GM23338 (cell line): ENCODE measurements at regions not wholly inside any gene's neighbourhood (a gene's known extent, or its start where the extent isn't known, plus 50 kb on each side); places are given as distances from the start of the nearest gene placed in this dataset.

Source experiments
- ATAC-seq: fragments of 200-7000 bp; cut with Tn5 transposase; 3 replicates; pipeline ENCODE4 v1.9.1; 2020
- DNase-seq: peaks from one replicate; pipeline ENCODE4 v3.0.0-alpha.2; 2015; ENCODE audit warnings: low spot score
- H2AFZ ChIP-seq: fragments of 200-600 bp; sonication (generic); 2 replicates; pipeline ENCODE4 v1.8.0; 2016; ENCODE audit warnings: antibody characterized with exemption, mild to moderate bottlenecking, moderate library complexity
- H3F3A ChIP-seq: fragments of 200-600 bp; sonication (generic); replicated peaks from 2 replicates; pipeline ENCODE4 v1.8.0; 2017; ENCODE audit warnings: antibody characterized with exemption, mixed run types, low read depth
- H3K27ac ChIP-seq: fragments of 200-600 bp; sonication (generic); 2 replicates; pipeline ENCODE4 v1.6.1; 2016; ENCODE audit warnings: low read depth
- H3K27me3 ChIP-seq: fragments of 200-600 bp; sonication (generic); 2 replicates; pipeline ENCODE4 v1.8.0; 2016; ENCODE audit warnings: mild to moderate bottlenecking, mixed run types, moderate library complexity; ENCODE audit not compliant: insufficient read depth
- H3K36me3 ChIP-seq: fragments of 200-600 bp; sonication (generic); 2 replicates; pipeline ENCODE4 v1.8.0; 2016; ENCODE audit warnings: mild to moderate bottlenecking; ENCODE audit not compliant: insufficient read depth
- H3K4me1 ChIP-seq: fragments of 200-600 bp; sonication (generic); 2 replicates; pipeline ENCODE4 v1.8.0; 2016; ENCODE audit warnings: mild to moderate bottlenecking, moderate library complexity; ENCODE audit not compliant: insufficient read depth
- H3K4me2 ChIP-seq: fragments of 200-600 bp; sonication (generic); 2 replicates; pipeline ENCODE4 v1.7.1; 2017; ENCODE audit warnings: mixed run types
- H3K4me3 ChIP-seq: fragments of 200-600 bp; sonication (generic); 2 replicates; pipeline ENCODE4 v1.6.1; 2016; ENCODE audit warnings: mixed run types
- H3K79me2 ChIP-seq: fragments of 200-600 bp; sonication (generic); replicated peaks from 2 replicates; pipeline ENCODE4 v1.8.0; 2017; ENCODE audit warnings: mild to moderate bottlenecking; ENCODE audit not compliant: insufficient read depth
- H3K9me2 ChIP-seq: fragments of 200-600 bp; sonication (generic); 2 replicates; pipeline ENCODE4 v1.8.0; 2017; ENCODE audit not compliant: insufficient read depth
- H4K20me1 ChIP-seq: fragments of 200-600 bp; sonication (generic); replicated peaks from 2 replicates; pipeline ENCODE4 v1.8.0; 2017; ENCODE audit warnings: mild to moderate bottlenecking; ENCODE audit not compliant: insufficient read depth
- H3K27ac Mint-ChIP-seq: 2 replicates; pipeline ENCODE4 v1.8.0; 2020; ENCODE audit warnings: inconsistent platforms, mild to moderate bottlenecking, moderate library complexity, mixed read lengths
- H3K27me3 Mint-ChIP-seq: 3 replicates; pipeline ENCODE4 v1.8.0; 2022; ENCODE audit warnings: low read depth, mild to moderate bottlenecking, moderate library complexity, mixed read lengths, inconsistent platforms; ENCODE audit not compliant: insufficient read depth, poor library complexity
- H3K36me3 Mint-ChIP-seq: 3 replicates; pipeline ENCODE4 v1.8.0; 2021; ENCODE audit warnings: low read depth, mild to moderate bottlenecking, inconsistent platforms, moderate library complexity, mixed read lengths
- H3K4me1 Mint-ChIP-seq: 3 replicates; pipeline ENCODE4 v1.8.0; 2020; ENCODE audit warnings: mild to moderate bottlenecking, inconsistent platforms, mixed read lengths
- H3K4me3 Mint-ChIP-seq: 3 replicates; pipeline ENCODE4 v1.8.0; 2021; ENCODE audit warnings: moderate library complexity, mild to moderate bottlenecking, inconsistent platforms, mixed read lengths
- H3K9me3 Mint-ChIP-seq: 3 replicates; pipeline ENCODE4 v1.8.0; 2020; ENCODE audit warnings: moderate library complexity, mild to moderate bottlenecking, inconsistent platforms, mixed read lengths
- CREB1 ChIP-seq: fragments of 250-450 bp; sonication (Bioruptor Pico); IDR thresholded peaks from 2 replicates; pipeline ENCODE4 v1.5.0; 2020; ENCODE audit warnings: low read depth, mild to moderate bottlenecking, moderate library complexity
- CTCF ChIP-seq, 2 experiments: fragments of 200-600 bp in 1 of 2; sonication (generic) in 1 of 2; conservative IDR thresholded peaks; 2 replicates each; pipeline versions ENCODE4 v1.5.1 to v1.6.1; 2016 to 2017; ENCODE audit warnings: antibody characterized with exemption in 2 of 2, low read depth in 2 of 2, mild to moderate bottlenecking in 2 of 2, moderate library complexity in 1 of 2
- ETS1 ChIP-seq: IDR thresholded peaks from 2 replicates; pipeline ENCODE4 v1.6.1; 2016; ENCODE audit warnings: antibody characterized with exemption
- EZH2 ChIP-seq: fragments of 200-600 bp; sonication (generic); IDR thresholded peaks from one replicate; pipeline ENCODE4 v1.8.0; 2017; ENCODE audit warnings: antibody characterized with exemption, mild to moderate bottlenecking, low read depth; ENCODE audit not compliant: unreplicated experiment
- EZH2phosphoT487 ChIP-seq: fragments of 200-600 bp; sonication (generic); IDR thresholded peaks from one replicate; pipeline ENCODE4 v1.8.1; 2018; ENCODE audit warnings: antibody characterized with exemption; ENCODE audit not compliant: unreplicated experiment
- JUNB ChIP-seq: IDR thresholded peaks from one replicate; pipeline ENCODE4 v1.6.1; 2016; ENCODE audit warnings: antibody characterized with exemption; ENCODE audit not compliant: unreplicated experiment
- NANOG ChIP-seq: IDR thresholded peaks from 2 replicates; pipeline ENCODE4 v1.6.1; 2016; ENCODE audit warnings: antibody characterized with exemption, borderline replicate concordance
- POLR2AphosphoS5 ChIP-seq: IDR thresholded peaks from 2 replicates; pipeline ENCODE4 v1.6.1; 2016; ENCODE audit warnings: antibody characterized with exemption, low read depth
- STAT1 ChIP-seq: IDR thresholded peaks from one replicate; pipeline ENCODE4 v1.6.1; 2016; ENCODE audit warnings: antibody characterized with exemption; ENCODE audit not compliant: unreplicated experiment
- ZNF114 ChIP-seq: fragments of 250-450 bp; sonication (Bioruptor Pico); IDR thresholded peaks from 2 replicates; pipeline ENCODE4 v1.5.0; 2020; ENCODE audit warnings: mild to moderate bottlenecking, moderate library complexity
- ZNF331 ChIP-seq: fragments of 250-450 bp; sonication (Bioruptor Pico); IDR thresholded peaks from 2 replicates; pipeline ENCODE4 v1.5.0; 2020; ENCODE audit warnings: low read depth, mild to moderate bottlenecking, moderate library complexity
- ZNF462 ChIP-seq: fragments of 250-450 bp; sonication (Bioruptor Pico); IDR thresholded peaks from 2 replicates; pipeline ENCODE4 v1.5.0; 2020; ENCODE audit warnings: mild to moderate bottlenecking, moderate library complexity

- TF ChIP-seq CTCF (conservative IDR thresholded peaks at IDR 0.05; ENCODE audit: low read depth in 2 of 2) (no peak), CREB1 (CRISPR knock-in tag) (no peak), POLR2AphosphoS5 (no peak), ZNF114 (CRISPR knock-in tag) (no peak), STAT1 (no peak), EZH2 (no peak)
Observed at GRCh38 chr17:77782611-77783010, 175.9 kb upstream of the TNRC6C start (continued).

GRCh38 chr17:77783991-77784820, 174.3 kb upstream of the TNRC6C start:
- Mint-ChIP-seq H3K27me3 (peaks cover 92% of the 10 kb centered on the region), H3K4me3 (no peak overlapping the region), H3K4me1 (peaks cover 73% of the 10 kb centered on the region), H3K9me3 (peaks cover 16% of the 10 kb centered on the region; the same call in 2 of the 3 replicates), H3K27ac (no peak overlapping the region), H3K36me3 (peaks cover 15% of the 10 kb centered on the region)
- no peaks in the 10 kb centered on the region for H3K79me2 ChIP-seq
- H3K27me3 ChIP-seq, result peaks cover 80% of the 10 kb centered on the region
- TF ChIP-seq NANOG (no peak), ZNF331 (CRISPR knock-in tag) (no peak), STAT1 (no peak), ETS1 (no peak), EZH2 (no peak), JUNB (no peak), EZH2phosphoT487 (no peak), CREB1 (CRISPR knock-in tag) (no peak), POLR2AphosphoS5 (no peak), ZNF462 (CRISPR knock-in tag) (no peak)
- no peak overlapping the region for H3K4me2 ChIP-seq
- no peaks in the 10 kb centered on the region for H4K20me1 ChIP-seq
- no peak overlapping the region for H3K27ac ChIP-seq
- ATAC-seq (no peak), DNase-seq (no peak)
- H3F3A ChIP-seq, result peaks cover 4% of the 10 kb centered on the region; the same call in 1 of the 2 replicates
- H3K9me2 ChIP-seq, result no peaks in the 10 kb centered on the region
- H3K36me3 ChIP-seq, result no peaks in the 10 kb centered on the region
- peaks cover 49% of the 10 kb centered on the region for H3K4me1 ChIP-seq
- H3K4me3 ChIP-seq, result no peak overlapping the region
- no peak overlapping the region for H2AFZ ChIP-seq
